ENCODE measurements at regions not wholly inside any gene's neighbourhood (a gene's known extent, or its start where the extent isn't known, plus 50 kb on each side); places are given as distances from the start of the nearest gene placed in this dataset.

- TF ChIP-seq CTCF (conservative IDR thresholded peaks at IDR 0.05) (no peak), ZFX (IDR thresholded peaks at IDR 0.05) (no peak)
Observed at GRCh38 chr13:64849196-64849595, 2380.9 kb downstream of the PCDH9 start.

Measured in C4-2B (cell line).